ENCODE measurements at regions not wholly inside any gene's neighbourhood (a gene's known extent, or its start where the extent isn't known, plus 50 kb on each side); places are given as distances from the start of the nearest gene placed in this dataset.

DNA sequence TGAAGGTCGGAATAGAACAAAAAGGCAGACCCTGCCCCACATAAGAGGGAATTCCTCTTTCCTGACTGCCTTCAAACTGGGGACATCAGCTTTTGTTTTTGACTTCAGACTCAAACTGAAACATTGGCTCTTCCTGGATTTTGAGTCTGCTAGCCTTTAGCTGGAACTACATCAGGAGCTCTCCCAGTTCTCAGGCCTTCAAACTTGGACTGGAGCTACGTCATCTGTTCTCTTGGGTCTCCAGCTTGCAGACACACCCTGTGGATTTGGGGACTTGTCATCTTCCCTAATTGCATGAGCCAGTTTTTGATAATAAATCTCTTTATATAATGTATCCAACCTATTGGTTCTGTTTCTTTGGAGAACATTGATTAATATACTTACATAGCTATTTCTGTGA, 798.1 kb downstream of the TBL1XR1 start:
- no peaks in the 10 kb centered on the region for H3K36me3 Mint-ChIP-seq (ENCODE audit: low read depth)
- no peaks in the 10 kb centered on the region for H3K4me1 Mint-ChIP-seq (ENCODE audit: low read depth)
- no peaks in the 10 kb centered on the region for H3K27me3 Mint-ChIP-seq
- H3K9me3 Mint-ChIP-seq = peaks cover 31% of the 10 kb centered on the region
- no peak for DNase-seq
- no peak overlapping the region for H3K27ac Mint-ChIP-seq
- no peak overlapping the region for H3K4me3 Mint-ChIP-seq

DNA sequence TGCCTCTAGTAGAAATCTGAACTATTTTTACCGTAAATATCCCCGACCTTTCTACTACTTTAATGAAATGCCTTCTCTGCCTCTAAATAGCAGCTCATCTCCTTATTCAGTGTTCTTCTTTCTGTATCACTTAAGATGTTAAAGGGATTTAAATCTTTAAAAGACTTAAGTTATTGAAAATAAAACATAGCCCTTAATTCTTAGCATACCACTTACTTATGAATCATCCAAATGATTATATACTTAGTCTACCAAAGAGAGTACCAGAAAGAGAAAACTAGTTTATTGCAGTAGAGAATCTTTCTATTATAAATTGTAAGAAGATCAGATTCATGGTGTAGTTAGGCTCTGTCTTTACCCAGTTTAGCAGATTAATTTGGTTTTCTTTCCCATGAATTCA, 802.0 kb downstream of the TBL1XR1 start:
- H3K36me3 Mint-ChIP-seq (ENCODE audit: low read depth) = no peaks in the 10 kb centered on the region
- no peak for DNase-seq
- H3K4me3 Mint-ChIP-seq = no peak overlapping the region
- H3K4me1 Mint-ChIP-seq (ENCODE audit: low read depth) = no peaks in the 10 kb centered on the region
- H3K27me3 Mint-ChIP-seq = no peaks in the 10 kb centered on the region
- no peak overlapping the region for H3K27ac Mint-ChIP-seq
- H3K9me3 Mint-ChIP-seq = peaks cover 32% of the 10 kb centered on the region

DNA sequence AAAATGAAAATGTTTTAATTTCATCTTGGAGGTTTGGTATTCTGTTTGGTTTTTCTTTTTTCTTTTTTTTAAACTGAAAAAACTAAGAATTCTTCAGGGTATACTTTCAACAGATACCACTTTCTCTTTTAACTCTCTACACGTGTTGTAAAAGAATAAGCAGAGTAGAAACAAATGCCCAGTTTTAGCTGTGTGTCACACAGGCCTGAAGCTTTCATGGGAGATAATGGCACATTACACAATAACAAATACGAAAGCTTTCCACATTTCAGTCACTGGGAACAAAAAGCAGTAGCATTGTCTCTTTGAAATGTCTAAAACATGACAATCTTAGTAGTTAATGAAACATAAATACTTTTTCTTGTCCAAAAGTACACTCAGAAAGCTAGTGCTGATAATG, 818.5 kb downstream of the TBL1XR1 start:
- Mint-ChIP-seq H3K36me3 (ENCODE audit: low read depth) (no peaks in the 10 kb centered on the region), H3K4me1 (ENCODE audit: low read depth) (no peaks in the 10 kb centered on the region), H3K9me3 (no peaks in the 10 kb centered on the region), H3K4me3 (no peak overlapping the region), H3K27me3 (no peaks in the 10 kb centered on the region), H3K27ac (no peak overlapping the region)
- no peak for DNase-seq

DNA sequence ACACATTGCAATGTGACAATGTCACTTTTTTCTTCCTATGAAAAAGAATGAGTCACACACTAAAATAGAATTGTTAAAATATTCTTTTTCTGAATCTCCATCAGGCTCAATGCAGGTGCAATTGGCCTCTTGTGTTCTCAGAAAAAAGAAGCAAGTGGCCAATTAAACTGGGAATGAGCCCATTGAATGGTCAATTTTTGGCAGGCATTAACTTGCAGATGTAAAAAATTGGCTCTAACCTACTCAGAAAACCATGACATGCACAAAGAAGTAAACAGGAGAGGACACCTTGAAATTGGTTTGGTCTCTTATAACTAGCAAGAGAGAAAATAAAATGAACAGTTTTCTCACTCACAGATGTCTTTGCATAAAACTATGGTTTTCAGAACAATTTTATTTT, 820.8 kb downstream of the TBL1XR1 start:
- H3K4me1 Mint-ChIP-seq (ENCODE audit: low read depth) = no peaks in the 10 kb centered on the region
- no peak for DNase-seq
- H3K27ac Mint-ChIP-seq = no peak overlapping the region
- no peak overlapping the region for H3K4me3 Mint-ChIP-seq
- H3K36me3 Mint-ChIP-seq (ENCODE audit: low read depth) = no peaks in the 10 kb centered on the region
- H3K9me3 Mint-ChIP-seq = peaks cover 5% of the 10 kb centered on the region
- no peaks in the 10 kb centered on the region for H3K27me3 Mint-ChIP-seq

DNA sequence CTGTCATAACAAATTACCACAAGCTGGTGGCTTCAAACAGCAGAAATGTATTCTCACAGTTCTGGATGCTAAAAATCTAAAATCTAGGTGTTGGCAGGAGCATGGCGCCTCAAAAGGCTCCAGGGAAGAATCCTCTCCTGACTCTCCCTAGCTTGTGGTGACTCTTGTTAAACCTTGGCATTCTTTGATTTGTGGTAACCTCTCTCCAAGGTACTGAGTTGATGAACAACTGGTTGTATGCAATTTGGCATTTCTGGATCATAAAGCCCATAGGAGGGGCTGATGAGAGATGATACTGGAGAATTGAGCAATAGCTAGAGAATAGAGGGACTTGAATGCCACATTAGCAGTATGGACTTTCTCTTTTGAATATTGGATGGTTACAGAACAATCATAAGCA, 821.8 kb downstream of the TBL1XR1 start:
- no peak overlapping the region for H3K27ac Mint-ChIP-seq
- H3K9me3 Mint-ChIP-seq = peaks cover 5% of the 10 kb centered on the region
- H3K4me3 Mint-ChIP-seq = no peak overlapping the region
- H3K27me3 Mint-ChIP-seq = no peaks in the 10 kb centered on the region
- no peaks in the 10 kb centered on the region for H3K4me1 Mint-ChIP-seq (ENCODE audit: low read depth)
- no peak for DNase-seq
- no peaks in the 10 kb centered on the region for H3K36me3 Mint-ChIP-seq (ENCODE audit: low read depth)

DNA sequence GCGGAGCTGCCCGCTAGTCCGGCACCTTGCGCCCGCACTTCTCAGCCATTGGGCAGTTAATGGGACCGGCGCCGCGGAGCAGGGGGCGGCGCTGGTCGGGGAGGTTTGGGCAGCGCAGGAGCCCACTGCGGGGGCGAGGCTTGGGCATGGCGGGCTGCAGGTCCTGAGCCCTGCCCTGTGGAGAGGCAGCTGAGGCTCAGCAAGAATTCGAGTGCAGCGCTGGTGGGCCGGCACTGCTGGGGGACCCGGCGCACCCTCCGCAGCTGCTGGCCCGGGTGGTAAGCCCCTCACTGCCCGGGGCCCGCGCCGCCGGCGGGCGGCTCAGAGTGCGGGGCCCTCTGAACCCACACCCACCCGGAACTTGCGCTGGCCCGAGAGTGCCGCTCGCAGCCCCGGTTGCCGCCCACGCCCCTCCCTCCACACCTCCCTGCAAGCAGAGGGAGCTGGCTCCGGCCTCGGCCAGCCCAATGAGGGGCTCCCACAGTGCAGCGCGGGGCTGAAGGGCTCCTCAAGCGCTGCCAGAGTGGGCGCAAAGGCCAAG, 835.0 kb downstream of the TBL1XR1 start:
- no peaks in the 10 kb centered on the region for H3K4me1 Mint-ChIP-seq (ENCODE audit: low read depth)
- H3K27ac Mint-ChIP-seq = no peak overlapping the region
- DNase-seq = no peak
- H3K4me3 Mint-ChIP-seq = no peak overlapping the region
- H3K36me3 Mint-ChIP-seq (ENCODE audit: low read depth) = no peaks in the 10 kb centered on the region
- H3K9me3 Mint-ChIP-seq = no peaks in the 10 kb centered on the region
- H3K27me3 Mint-ChIP-seq = no peaks in the 10 kb centered on the region

DNA sequence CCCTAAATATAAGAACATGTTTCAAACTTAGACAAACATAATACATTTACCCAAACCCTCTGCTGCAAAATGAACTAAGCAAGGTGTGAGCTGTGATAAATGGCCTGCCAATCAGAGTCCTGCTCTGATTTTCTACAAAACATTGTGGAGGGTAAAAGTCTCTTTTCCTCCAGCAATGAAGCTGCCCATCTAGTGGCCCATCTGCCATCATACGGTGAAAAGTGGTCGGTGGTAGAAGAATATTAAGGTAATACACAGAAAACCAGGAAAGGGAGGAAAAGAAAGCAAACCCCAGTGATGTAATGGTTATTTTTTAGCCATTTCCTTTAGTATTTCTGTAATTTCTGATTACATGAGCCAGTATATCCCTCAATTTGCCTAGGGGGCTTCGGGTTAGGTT, 838.1 kb downstream of the TBL1XR1 start:
- Mint-ChIP-seq H3K4me3 (no peak overlapping the region), H3K4me1 (ENCODE audit: low read depth) (no peaks in the 10 kb centered on the region)
- DNase-seq = no peak

DNA sequence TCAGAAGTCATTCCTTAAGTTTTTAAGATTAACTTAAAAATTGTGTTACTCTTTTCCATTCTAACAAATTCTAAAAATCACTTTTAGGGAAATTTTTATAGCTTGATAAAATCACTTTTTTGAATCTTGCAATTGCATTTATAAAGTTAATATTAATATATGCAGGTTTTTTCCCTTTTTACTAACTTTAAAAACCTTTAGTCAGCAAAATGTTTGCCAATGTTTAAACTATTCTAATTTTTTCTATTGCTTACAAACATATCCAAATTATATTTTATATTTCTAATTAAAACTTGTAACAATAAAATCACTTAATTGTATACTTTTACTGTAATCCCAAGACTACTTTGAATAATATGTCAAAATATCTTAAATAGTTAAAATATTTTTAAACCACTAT, 839.4 kb downstream of the TBL1XR1 start:
- no peak overlapping the region for H3K4me3 Mint-ChIP-seq
- H3K27ac Mint-ChIP-seq = no peak overlapping the region
- no peaks in the 10 kb centered on the region for H3K9me3 Mint-ChIP-seq
- no peaks in the 10 kb centered on the region for H3K36me3 Mint-ChIP-seq (ENCODE audit: low read depth)
- H3K27me3 Mint-ChIP-seq = no peaks in the 10 kb centered on the region
- no peaks in the 10 kb centered on the region for H3K4me1 Mint-ChIP-seq (ENCODE audit: low read depth)
- no peak for DNase-seq

More for the DNA sequence above, 838.1 kb downstream of the TBL1XR1 start:
- no peaks in the 10 kb centered on the region for H3K9me3 Mint-ChIP-seq
- no peak overlapping the region for H3K27ac Mint-ChIP-seq
- H3K27me3 Mint-ChIP-seq = no peaks in the 10 kb centered on the region
- no peaks in the 10 kb centered on the region for H3K36me3 Mint-ChIP-seq (ENCODE audit: low read depth)

DNA sequence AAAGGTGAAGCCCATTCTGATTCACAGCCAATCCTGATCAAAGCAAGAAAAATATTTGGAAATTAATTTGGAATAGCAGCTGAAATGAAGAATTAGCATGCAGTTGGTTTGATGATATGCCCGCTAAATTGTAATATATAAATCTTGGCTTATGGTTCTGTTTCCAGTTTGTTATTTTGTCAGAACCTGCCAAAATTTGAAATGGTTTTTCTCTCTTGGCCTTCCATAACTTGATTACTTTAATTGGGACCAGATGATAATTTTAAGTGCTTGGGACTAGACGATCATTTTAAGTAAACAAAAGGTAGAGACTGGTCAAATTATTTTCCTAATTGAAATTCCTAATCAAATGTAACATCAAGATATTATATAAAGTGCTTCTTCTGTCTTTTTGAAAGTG, 842.4 kb downstream of the TBL1XR1 start:
- Mint-ChIP-seq H3K27ac (no peak overlapping the region), H3K4me3 (no peak overlapping the region), H3K27me3 (no peaks in the 10 kb centered on the region), H3K36me3 (ENCODE audit: low read depth) (no peaks in the 10 kb centered on the region), H3K4me1 (ENCODE audit: low read depth) (no peaks in the 10 kb centered on the region), H3K9me3 (peaks cover 6% of the 10 kb centered on the region)
- no peak for DNase-seq

DNA sequence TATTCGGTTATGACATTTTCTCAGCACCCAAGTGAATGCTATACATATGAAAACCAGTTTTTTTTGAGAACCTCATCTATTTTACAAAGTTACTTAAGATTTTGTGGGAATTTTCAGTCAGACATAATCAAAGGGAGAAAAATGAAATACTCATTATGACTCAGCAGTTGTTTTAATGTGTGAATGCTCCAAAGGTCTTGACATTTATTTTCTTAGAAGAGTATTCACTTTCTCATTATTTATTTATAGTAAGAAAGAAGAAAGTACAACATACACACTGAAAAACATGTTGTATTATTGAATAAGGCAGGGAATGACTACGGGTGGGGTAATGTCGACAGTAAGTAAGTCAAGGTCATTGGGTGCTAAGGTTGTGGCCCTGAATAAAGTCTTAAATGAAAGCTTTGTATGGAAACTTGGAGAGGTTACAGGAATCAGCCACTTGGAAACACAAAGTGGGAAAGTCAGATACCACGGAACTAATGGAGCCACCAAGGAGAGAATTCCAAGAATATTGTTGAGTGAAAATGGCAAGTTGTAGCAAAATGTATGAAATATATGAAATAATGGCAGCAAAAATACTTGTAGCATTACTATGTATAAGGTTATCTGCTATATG, 844.5 kb downstream of the TBL1XR1 start:
- H3K4me1 Mint-ChIP-seq (ENCODE audit: low read depth) = no peaks in the 10 kb centered on the region

DNA sequence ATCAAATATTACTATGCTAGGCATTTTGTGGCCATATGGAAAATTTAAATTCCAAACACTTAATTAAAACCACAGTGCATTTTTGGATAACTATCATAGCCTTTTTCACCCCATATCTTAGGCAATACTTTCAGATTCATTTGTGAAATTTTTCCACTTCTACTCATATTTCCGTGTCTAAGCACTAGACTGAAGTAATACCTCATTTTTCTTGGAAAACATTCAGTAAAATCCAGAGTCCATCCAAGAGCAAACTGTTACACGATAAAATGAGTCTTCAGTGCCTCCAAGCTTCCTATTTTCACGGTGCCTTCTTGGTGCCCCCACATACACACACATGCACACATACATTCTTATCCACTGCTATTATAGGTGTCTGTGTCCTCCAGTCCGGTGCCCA, 845.9 kb downstream of the TBL1XR1 start:
- Mint-ChIP-seq H3K36me3 (ENCODE audit: low read depth) (no peaks in the 10 kb centered on the region), H3K4me1 (ENCODE audit: low read depth) (no peaks in the 10 kb centered on the region), H3K27ac (no peak overlapping the region), H3K4me3 (no peak overlapping the region), H3K9me3 (peaks cover 9% of the 10 kb centered on the region), H3K27me3 (no peaks in the 10 kb centered on the region)
- DNase-seq = no peak

More for the DNA sequence above, 844.5 kb downstream of the TBL1XR1 start:
- Mint-ChIP-seq H3K27me3 (no peaks in the 10 kb centered on the region), H3K36me3 (ENCODE audit: low read depth) (no peaks in the 10 kb centered on the region), H3K4me3 (no peak overlapping the region), H3K27ac (no peak overlapping the region), H3K9me3 (peaks cover 9% of the 10 kb centered on the region)
- no peak for DNase-seq

DNA sequence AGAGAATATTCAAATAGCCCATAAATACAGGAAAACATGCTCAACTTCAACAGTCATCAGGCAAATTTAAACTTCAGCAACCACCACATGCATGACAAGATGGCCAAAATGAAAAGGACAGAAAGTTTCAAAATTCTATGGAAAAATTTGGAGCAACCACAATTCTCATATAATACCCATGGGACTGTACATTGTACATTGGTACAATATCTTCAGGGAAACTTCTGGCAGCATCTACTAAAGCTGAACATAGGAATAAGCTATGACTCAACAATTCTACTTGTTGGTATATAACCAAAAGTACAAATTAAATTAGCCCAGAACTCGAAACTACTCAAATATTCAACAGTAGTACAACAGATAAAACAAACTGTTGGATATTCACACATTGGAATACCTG, 847.6 kb downstream of the TBL1XR1 start:
- H3K36me3 Mint-ChIP-seq (ENCODE audit: low read depth) = no peaks in the 10 kb centered on the region
- DNase-seq = no peak
- no peak overlapping the region for H3K27ac Mint-ChIP-seq
- no peak overlapping the region for H3K4me3 Mint-ChIP-seq
- peaks cover 9% of the 10 kb centered on the region for H3K9me3 Mint-ChIP-seq
- H3K27me3 Mint-ChIP-seq = no peaks in the 10 kb centered on the region
- H3K4me1 Mint-ChIP-seq (ENCODE audit: low read depth) = no peaks in the 10 kb centered on the region

DNA sequence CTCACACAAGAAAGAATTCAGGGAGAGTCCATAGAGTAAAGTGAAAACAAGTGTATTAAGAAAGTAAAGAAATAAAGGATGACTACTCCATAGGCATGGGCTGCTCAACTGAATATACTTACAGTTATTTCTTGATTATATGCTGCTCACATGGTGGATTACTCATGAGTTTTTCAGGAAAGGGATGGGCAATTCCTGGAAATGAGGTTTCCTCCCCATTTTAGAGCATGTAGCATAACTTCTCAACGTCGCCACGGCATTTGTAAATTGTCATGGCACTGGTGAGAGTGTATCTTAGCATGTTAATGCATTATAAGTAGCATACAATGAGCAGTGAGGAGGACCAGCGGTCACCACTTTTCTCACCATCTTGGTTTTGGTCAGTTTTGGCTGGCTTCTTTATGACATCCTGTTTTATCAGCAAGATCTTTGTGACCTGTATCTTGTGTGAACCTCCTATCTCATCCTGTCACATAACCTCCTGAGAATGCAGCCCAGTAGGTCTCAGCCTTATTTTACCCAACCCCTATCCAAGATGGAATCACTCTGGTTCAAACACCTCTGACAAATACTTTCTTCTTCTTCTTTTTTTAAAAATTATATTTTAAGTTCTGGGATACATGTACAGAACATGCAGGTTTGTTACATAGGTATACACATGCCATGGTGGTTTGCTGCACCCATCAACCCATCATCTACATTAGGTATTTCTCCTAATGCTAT, 849.7 kb downstream of the TBL1XR1 start:
- H3K9me3 Mint-ChIP-seq = peaks cover 13% of the 10 kb centered on the region
- no peaks in the 10 kb centered on the region for H3K27me3 Mint-ChIP-seq

DNA sequence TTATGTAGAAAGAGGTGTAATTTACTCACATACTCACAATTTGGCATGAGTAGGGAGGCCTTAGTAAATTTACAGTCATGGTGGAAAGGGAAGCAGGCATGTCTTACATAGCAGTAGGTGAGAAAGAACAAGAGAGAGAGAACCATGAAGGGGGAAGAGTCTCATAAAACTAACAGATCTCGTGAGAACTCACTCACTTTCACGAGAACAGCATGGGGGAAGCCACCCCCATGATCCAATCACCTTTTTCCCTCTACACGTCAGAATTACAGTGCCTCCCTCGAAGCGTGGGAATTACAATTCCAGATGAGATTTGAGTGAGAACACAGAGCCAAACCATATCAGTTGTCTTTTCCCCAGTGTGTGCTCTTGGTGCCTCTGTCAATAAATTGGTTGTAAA, 855.3 kb downstream of the TBL1XR1 start:
- Mint-ChIP-seq H3K36me3 (ENCODE audit: low read depth) (no peaks in the 10 kb centered on the region), H3K27ac (no peak overlapping the region), H3K4me3 (no peak overlapping the region), H3K27me3 (no peaks in the 10 kb centered on the region), H3K9me3 (peaks cover 4% of the 10 kb centered on the region), H3K4me1 (ENCODE audit: low read depth) (no peaks in the 10 kb centered on the region)
- DNase-seq = no peak

More for the DNA sequence above, 849.7 kb downstream of the TBL1XR1 start:
- H3K4me3 Mint-ChIP-seq = no peak overlapping the region
- no peak for DNase-seq
- H3K36me3 Mint-ChIP-seq (ENCODE audit: low read depth) = no peaks in the 10 kb centered on the region
- no peaks in the 10 kb centered on the region for H3K4me1 Mint-ChIP-seq (ENCODE audit: low read depth)
- no peak overlapping the region for H3K27ac Mint-ChIP-seq

DNA sequence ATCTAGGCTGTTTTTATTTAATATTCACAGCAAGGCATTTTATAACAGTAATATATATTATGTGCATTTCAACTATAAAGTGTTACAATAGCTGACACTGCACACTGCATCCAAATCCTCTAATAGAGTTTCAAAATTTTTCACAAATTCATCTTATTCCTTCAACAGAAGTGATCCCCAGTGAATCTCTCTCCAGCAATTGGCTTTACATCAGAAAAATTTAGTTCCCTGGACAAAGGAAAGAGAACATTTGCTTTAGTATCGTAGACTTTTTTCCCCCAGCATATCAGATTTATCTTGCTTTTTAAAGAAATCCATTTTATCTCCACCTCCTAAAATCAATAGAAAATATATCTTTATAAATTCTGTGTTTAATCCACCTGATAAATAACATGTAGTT, 868.6 kb downstream of the TBL1XR1 start:
- H3K4me3 Mint-ChIP-seq = no peak overlapping the region
- no peaks in the 10 kb centered on the region for H3K36me3 Mint-ChIP-seq (ENCODE audit: low read depth)
- no peaks in the 10 kb centered on the region for H3K4me1 Mint-ChIP-seq (ENCODE audit: low read depth)
- DNase-seq = no peak
- H3K27ac Mint-ChIP-seq = no peak overlapping the region
- peaks cover 9% of the 10 kb centered on the region for H3K9me3 Mint-ChIP-seq
- no peaks in the 10 kb centered on the region for H3K27me3 Mint-ChIP-seq
